GM19397 (cell line): ENCODE measurements at regions not wholly inside any gene's neighbourhood (a gene's known extent, or its start where the extent isn't known, plus 50 kb on each side); places are given as distances from the start of the nearest gene placed in this dataset.
"Not testable (repeated sequence)": the region's sequence is repeated elsewhere in the genome, so short reads cannot be mapped to it uniquely, and the experiment has no call there.

Experiments
- ATAC-seq: cut with Tn5 transposase; IDR thresholded peaks from one replicate; pipeline ENCODE4 v1.9.1; 2021; ENCODE audit warnings: mild to moderate bottlenecking, moderate library complexity; ENCODE audit not compliant: unreplicated experiment

DNA sequence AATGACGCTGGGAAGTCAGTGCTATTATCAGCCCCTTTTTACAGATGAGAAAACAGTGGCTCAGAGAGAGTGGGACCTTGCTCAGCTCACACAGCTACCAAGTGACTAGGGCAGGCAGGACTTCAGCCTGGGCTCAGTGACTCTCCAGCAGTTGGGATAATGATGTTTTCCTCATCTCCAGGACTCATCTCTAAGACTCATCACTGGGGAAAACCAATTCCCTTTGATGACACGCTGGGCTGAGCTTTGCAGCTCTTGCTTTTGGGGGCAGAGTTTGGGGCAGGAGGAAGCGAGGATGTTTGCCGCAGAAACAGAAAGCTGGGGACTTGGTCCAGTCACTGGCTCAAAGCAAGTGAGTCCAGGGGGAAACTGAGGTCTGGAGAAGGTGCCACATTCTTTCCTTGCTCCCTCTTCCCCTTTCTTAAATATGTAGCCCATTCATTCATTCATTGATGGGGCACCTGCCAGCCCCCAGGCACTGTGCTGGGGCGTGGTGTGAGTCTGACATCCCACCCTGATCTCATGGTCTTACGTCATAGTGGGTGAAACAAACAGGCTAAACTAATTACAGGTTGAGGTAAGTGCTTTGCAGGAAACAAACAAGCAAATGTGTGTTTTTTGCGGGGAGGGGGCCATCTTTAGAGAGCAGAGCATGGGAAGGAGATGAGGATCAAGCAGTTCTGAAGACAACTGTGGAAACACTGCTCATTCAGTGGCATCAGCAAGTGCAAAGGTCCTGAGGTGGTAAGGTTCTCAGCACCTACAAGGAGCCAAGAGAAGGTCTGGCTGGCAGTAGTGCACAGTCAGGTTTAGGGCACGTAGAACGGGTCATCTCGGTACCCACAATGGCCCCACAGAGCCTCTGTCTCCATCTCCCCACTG, 74.4 kb upstream of the PMEPA1 start:
- no peak for ATAC-seq

DNA sequence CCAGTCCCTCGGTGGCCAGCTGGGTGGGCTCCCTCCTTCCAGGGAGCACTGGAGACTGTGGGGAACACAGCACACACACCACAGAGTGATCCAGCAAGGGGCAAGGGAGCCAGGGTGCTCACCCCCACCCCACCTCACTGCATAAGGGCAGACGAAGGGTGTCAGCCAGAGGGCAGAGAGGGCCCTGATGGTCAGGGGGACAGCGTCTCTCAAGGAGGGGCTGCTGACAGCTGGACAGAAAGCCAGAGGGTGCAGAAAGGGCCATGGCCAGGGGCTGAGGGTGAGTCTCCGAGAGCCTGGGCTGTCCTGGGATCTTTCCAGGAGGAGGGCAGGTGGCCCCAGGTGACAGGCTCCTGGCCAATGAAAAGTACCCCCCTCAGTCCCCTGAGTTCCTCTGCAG, 73.4 kb upstream of the PMEPA1 start:
- no peak for ATAC-seq

DNA sequence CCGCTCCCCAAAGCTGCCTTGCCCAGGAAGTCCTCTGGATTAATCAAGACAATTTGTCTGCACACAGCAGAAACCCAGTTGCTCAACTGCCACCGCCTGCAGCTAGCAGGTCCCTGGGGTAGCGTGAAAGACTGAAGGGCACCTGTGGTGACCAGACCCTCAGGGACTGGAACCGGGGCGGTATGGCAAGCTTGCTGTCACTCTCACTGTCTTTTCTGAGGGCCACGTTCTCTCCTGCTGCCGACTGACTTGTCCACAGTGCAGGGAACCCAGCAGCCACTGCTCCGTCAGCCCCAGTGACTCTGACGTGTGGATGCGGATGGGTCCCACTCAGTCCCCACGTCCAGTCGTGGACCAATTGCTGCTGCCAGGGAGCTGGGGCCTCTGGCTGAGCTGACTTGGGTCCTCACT, 72.8 kb upstream of the PMEPA1 start:
- no peak for ATAC-seq

DNA sequence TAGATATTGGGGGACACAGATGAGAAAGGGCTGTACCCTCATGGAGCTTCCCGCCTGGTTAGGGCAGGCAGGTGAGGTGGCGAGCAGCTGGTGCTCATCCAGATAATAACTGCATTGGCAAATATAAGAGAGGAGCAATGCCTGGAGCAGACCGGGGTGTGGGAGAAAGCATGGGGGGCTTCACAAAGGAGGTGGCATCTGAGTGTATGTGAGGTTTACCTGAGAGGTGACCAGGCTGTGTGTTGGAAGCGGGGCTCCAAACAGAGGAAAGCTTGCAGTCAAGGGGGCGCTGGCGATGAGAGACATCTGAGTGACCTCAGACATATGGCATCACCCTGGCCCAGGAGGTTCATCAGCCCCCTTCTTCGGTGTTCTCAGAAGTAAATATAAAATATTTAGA, 72.1 kb upstream of the PMEPA1 start:
- ATAC-seq = no peak

DNA sequence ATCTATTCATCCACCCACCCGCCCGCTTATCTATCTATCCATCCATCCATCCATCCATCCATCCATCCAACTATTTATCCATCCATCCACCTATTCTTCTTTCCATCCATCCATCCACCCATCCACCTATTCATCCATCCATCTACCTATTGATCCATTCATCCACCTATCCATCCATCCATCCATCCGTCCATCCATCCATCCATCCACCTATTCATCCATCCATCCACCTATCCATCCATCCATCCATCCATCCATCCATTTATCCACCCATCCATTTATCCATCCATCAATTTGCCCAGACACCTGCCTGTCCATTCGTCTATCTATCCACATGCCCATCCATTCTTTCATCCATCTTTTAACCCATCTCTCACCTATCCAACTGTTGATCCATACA, 71.1 kb upstream of the PMEPA1 start:
- no peak for ATAC-seq

DNA sequence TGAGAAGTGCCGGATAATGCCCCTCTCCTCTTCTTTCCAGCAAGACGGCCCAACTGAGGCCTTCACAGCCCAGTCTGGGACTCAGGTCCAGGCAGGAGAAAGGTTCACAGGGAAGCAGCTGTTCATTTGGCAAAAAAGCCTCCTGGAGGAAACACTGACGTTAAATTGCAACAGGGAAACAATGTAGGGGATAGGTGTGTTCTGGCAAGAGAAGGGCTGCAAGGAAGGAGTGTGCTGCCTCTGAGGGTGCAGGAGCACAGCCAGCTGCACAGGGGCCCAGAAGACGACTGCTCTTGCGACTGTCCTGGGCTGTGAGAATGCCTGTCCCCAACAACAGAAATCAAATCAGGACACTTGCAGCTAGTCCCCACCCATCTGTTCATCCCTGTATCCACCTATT, 70.6 kb upstream of the PMEPA1 start:
- no peak for ATAC-seq

DNA sequence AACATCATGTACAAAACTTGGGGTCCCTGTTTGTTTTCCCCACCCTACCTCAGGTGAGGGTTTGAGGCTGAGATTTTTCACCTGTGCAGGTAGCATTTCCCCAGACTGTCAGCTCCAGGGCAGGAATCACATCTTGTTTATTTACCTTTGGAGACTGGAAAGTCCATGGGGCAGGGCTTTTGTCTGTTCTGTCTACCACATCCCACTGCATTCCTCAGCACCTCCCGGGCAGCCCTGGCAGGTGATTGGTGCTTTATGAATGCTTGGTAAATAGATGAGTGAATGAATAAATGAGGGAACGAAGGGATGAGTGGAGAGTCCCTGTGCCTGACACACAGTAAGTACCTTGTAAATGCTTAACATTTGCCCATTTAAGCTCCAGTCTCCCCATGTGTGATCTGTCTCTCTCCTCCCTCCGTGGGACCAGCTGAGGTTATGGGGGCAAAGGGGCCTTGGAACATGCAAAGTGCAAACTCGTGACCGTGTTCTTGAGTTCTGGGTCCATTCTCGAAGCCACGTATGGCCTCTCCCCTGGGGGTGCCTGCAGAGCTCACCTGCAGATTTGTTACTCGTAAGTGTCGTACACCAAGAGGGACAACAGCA, 69.7 kb upstream of the PMEPA1 start:
- ATAC-seq = no peak

DNA sequence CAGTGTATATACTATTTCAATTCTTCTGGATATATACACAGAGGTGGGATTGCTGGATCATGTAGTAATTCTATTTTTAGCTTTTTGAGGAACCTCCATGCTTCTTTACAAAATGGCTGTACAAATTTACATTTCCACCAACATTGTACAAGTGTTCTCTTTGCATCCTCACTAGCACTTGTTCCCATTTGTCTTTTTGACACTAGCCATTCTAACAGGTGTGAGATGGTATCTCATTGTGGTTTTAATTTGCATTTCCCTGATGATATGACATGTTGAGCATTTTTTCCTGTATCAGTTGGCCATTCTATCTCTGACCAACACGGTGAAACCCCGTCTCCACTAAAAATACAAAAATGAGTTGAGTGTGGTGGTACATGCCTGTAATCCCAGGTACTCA, 68.1 kb upstream of the PMEPA1 start:
- no peak for ATAC-seq

DNA sequence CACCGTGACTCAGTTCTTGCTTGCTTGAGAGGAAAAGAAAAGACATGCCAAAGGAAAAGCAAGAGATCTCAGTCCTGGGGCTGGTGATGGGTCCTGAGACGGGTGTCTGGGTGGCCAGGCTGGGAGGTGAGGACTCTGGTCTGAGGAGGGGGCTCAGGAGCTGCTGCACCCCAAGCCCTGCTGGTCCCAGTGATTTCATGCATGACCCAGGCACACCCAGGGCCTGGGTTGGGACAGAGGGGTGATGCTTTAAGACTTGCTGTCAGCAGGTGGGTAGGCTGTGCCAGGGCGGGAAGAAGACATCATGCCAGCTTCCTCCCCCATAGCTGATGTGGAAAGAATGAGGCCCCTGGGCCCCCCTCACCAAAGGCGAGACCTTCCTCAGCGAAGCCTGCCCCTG, 65.1 kb upstream of the PMEPA1 start:
- ATAC-seq = no peak

DNA sequence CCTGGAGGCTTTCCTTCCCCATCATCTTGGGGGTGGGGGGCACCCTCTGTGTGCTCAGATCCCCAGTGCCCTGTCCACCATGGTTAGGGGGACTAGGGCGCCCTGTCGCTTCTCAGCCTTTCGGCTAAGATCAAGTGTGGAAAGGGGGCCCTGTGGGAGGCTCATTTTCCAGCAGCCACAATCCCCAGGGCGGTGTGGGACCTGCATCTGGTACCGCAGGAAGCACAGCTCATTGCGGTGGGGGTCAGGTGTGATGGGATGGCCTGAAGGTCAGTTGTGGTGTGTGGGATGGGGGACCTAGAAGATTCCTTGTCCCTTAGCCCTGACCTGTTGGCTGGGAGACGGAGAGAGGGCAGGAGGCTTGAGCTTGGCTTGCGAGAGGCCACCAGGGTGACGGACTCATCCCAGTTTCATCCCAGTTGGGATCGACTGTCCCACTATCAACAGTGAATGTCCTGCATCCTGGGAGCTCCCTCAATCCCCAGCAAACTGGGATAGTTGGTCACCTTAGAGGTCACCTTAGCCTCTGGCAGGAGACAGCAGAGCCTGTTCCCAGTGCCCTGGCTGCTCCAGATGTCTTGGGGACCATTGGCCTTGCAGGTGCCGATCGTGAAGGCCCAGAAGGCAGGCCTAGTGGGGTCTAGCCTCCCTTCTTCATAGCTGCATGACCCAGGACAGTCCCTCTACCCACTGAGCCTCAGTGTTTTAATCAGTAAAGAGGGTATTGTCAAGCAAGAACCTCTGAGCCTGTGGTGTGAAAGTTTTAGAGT, 64.5 kb upstream of the PMEPA1 start:
- no peak for ATAC-seq

DNA sequence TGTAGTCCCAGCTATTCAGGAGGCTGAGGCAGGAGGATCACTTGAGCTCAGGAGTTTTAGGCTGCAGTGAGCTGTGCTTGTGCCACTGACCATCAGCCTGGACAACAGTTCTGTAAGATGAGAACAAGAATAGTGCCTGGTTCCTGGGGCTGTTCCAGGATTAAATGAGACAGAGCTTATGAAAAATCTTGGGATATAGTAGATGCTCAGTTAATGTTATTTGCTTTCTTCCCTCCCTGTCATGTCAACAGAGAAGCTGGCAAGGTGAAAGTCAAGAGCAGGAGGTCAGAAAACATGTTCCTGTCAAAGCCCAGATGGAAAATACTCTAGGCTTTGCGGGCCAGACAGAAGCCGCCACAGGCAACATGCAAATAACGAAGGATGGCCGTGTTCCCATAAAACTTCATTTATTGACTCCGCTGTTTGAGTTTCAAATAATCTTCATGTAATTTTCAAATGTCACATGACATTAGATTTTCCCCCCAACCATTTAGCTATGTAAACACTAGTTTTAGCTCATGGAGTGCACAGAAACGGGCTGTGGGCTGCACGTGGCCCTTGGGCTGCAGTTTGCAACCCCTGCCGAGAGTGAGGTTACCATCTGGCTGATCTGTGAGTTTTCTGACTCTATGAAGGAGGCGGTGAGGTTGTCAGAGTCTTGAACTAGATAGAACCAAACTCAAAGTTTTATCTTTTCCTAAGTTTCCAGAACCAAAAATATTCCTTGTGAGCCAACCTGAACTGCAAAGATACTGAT, 63.4 kb upstream of the PMEPA1 start:
- ATAC-seq = no peak

DNA sequence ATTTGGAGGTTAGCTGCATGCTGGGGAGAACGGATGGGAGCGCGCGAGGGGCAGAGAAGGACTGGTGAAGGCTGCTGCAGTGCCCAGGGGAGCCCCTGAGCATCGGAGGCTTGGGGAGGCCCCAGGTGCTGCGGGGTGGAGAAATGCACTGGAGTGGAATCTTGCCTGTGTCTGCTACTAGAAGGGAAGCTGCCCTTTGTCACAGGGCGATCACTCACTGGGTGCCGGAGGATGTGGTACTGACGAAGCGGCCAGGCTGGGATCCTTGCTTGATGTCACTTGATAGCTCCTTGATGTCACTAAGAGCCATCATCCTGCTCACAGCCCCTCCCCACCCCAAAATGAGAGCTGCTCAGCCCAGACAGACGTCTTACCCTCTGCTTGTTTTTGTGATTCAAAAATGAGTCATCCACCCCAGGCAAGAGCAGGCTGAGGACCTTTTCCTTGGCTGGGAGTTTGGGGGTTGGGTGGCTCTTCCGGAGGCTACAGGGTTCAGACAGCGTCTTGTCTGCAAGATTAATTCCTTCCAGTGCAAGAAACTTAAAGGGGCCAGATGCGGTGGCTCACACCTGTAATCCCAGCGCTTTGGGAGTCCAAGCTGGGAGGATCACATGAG, 62.6 kb upstream of the PMEPA1 start:
- ATAC-seq = no peak

DNA sequence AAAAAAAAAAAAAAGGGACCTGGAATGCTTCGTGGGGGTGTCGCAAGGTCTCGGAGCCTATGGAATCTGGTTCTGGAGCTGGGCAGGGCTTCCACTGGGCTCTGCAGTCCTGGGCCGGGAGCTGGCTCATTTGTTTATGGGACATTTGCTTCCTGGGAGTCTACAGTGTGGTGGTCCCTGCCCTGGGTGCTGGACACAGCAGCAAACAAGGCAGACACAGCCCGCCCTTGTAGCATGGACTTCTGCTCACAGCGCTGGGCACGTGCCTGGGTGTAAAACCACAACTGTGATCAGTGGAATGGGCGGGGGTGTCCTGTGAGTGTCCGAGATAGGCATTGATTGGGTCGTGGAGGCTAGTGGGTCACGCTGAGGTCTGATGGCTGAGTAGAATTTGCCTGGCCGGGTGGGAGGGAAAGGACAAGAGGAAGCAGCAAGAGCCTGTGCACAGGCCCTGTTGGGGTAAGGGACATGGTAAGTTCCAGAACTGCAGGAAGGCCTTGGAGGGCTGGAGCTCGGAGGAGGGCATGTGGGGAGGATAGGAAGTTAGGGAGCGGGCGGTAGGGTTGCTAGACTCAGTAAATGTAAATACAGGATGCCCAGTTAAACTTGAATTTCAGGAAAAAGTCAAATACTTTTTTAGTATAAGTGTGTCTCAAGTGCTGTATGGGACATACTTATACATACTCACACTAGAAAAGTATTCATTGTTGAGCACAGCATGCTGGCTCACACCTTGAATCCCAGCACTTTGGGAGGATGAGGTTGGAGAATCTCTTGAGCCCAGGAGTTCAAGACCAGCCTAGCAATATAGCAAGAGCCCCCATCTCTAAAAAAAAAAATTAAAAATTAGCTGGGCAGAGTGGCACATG, 61.3 kb upstream of the PMEPA1 start:
- no peak for ATAC-seq

DNA sequence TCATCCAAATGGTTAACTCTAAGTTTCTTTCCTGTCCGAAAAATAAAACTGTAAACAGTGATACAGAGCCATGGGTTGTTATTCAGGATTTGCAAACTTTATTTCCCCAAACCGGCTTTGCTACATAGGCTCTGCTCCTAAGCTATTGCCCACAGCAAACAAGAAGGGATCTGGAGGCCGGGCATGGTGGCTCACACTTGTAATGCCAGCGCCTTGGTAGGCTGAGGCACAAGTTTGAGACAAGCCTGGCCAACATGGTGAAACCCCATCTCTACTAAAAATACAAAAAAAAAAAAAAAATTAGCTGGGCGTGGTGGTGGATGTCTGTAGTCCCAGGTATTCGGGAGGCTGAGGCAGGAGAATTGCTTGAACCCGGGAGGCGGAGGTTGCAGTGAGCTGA, 60.6 kb upstream of the PMEPA1 start:
- ATAC-seq = not testable (repeated sequence)

DNA sequence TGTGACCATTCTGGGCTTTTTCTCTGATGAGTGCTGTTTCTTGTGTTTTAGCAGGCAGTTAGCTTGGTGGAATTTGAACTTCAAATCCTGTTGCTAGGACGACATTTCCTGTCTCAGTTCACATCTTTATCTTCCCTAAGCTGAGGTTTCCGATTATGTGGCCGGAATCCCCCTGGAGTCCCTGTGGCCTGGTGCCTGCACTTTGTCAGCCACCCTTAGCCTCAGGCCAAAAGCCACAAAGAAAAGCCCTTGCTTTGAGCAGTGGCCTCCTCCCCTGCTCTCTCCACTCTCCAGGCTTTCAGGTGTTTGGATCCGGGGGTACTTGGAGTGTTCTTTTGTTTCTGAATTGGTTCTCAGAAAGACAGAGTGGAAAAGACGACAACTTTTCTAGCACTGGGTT, 59.9 kb upstream of the PMEPA1 start:
- ATAC-seq = no peak

DNA sequence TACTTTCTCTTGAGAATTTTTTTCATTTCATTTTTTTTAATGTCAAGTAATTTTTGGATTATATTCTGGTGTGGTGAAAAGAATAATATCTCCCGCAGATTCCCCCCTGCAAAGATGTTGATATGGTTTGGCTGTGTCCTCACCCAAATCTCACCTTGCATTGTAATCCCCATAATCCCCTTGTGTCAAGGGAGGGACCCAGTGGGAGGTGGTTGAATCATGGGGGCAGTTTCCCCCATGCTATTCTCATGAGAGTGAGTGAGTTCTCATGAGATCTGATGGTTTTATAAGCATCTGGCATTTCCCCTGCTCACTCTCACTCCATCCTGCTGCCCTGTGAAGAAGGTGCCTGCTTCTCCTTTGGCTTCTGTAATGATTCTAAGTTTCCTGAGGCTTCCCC, 58.7 kb upstream of the PMEPA1 start:
- ATAC-seq = no peak

DNA sequence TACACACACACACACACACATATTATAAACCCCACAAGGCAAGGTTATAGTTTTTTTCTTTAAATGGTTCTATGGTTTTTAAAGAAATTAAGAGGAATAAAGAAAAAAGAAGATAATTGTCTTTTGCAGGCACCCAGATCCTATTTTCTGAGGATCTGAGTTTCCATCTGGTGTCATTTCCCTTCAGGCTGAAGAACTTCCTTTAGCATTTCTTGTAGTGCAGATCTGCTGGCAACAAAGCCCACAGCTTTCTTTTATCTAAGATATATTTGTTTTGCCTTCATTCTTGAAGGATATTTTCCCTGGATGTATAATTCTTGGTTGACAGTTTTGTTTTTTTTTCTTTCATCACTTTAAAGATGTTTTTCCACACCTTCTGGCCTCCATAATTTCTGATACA, 57.6 kb upstream of the PMEPA1 start:
- ATAC-seq = no peak

DNA sequence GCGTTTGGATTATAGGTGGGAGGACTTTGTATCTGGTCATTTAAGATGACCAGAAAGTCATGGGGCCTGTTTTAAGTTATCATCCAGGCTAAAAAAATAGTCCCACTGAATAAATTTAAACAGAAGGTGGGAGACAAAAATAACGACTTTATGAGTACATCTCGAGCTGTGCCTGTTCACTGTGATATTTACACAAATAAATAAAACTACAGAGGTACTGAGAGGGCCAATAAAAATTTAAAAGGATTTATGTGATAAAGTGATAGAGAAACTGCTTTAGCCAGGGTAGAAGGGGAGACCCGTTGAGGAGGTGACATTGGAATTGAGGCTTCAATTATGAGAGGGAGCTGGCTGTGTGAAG, 53.4 kb upstream of the PMEPA1 start:
- no peak for ATAC-seq

DNA sequence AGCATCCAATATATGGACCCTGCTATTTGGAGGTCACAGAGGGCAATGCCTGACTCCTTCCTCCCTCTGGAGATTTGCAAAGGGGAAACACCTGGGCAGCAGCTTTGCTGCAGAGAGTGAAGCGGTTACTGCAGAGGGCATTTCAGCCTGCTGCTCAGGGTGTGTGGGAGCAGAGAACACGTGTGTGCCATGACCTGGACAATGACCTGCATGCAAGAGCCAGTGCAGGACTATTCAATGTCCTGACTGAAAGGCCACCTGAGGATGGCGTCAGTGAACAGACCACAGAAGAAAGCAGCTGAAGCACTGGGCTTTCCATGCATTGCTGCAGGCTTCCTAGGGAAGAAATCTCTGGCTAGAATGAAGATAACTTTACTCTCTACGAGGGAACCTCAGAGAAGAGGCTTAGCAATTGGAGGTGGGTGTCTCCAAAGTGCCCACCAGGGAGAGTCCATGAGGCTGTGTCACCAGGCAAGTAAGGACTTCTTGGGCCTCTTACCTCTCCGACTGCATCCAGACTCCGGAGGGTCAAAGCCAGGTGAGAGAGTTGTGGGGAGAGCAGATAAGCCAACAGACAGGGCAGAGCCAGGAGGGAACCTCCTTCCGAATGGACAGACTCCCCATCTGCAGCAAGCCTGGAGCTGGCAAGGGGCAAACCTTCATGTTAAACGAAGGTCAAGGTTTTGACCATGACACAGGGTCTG, 52.9 kb upstream of the PMEPA1 start:
- no peak for ATAC-seq
